ENCODE measurements at regions not wholly inside any gene's neighbourhood (a gene's known extent, or its start where the extent isn't known, plus 50 kb on each side); places are given as distances from the start of the nearest gene placed in this dataset.
"Not testable (repeated sequence)": the region's sequence is repeated elsewhere in the genome, so short reads cannot be mapped to it uniquely, and the experiment has no call there.

DNA sequence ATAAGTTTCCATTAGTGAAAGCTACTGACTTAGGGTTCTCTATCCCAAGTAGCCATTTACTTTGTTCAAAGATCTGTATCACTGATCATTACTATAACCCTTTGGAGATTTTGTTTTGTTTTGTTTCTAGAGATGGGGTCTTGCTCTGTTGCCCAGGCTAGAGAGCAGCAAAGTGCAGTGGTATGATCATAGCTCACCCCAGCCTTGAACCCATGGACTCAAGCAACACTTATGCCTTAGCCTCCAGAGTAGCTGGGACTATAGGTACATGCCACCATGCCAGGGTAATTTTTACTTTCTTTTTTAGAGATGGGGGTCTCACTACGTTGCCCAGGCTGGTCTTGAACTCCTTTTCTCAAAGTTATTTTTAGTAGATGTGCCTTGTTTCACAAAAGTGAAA is 154.7 kb downstream of the KCNJ2 start:
- no peak for DNase-seq

- no peak for DNase-seq
These were observed 157.9 kb downstream of the KCNJ2 start for GRCh38 chr17:70327279-70327678.

- no peak for DNase-seq
These were observed 158.4 kb downstream of the KCNJ2 start for GRCh38 chr17:70327723-70328122.

DNA sequence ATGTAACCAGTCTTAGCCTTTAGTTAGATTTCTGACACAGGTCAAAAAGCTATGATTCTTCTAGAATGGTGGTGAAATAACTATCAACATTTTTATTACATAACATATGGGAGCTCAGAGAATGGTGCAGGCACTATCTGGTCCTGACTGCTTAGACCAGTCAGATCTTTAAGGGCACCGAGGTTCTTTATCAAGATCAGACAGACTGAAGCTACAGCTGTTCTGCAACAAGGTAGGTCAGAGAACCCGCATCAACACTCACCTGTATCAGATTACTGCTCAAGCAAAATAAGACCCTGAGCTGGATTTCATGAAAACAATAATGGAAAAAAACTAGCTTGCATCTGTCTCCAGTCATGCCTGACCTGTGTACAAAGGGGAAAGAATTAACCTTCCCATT is 160.4 kb downstream of the KCNJ2 start:
- DNase-seq, result no peak

- DNase-seq, result not testable (repeated sequence)
These were observed 161.7 kb downstream of the KCNJ2 start for GRCh38 chr17:70331066-70331465.

- no peak for DNase-seq
These were observed 163.3 kb downstream of the KCNJ2 start for GRCh38 chr17:70332356-70333210.

GRCh38 chr17:70336411-70336810 is 167.1 kb downstream of the KCNJ2 start:
- DNase-seq, result no peak

DNA sequence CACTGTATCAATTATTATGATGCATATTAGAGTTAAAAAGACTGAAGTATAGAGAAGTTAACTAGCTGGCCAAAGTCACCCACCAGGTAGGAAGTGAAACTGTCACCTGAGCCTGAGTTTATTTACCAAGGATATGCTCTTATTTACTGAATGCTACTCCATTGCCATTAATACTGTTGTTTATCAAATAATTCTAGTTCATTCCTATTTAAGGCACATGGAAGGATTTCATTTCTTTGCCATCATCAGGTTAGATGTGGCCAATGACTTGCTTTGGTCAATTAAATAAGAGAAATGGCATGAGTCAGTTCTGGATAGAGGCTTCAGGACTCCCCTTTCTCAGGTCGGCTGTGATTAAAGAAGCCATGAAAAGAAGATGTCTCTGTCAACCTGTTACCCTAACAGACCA is 169.6 kb downstream of the KCNJ2 start:
- no peak for DNase-seq

DNA sequence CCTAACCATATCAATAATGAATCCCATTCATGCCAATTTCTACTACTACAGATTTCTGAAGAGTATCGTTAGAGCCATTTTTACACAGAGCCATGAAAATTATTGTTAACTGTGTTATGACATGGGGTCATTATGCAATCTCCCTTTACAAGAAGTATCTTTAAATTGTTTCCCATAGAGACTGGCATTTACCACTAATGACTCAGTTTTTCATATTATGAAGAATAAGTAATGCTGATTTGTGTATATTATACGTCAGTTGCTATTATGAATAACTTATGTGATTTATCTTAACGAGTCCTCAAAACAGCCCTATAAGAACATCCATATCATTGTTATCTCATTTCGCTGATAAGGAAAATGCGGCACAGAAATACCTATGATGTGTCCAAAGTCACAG is 173.8 kb downstream of the KCNJ2 start:
- DNase-seq, result no peak

GRCh38 chr17:70344386-70345060 is 175.2 kb downstream of the KCNJ2 start:
- DNase-seq, result peak in 1 of 5 donors; percentile 1

GRCh38 chr17:70345061-70345460 is 175.7 kb downstream of the KCNJ2 start:
- no peak for DNase-seq

DNA sequence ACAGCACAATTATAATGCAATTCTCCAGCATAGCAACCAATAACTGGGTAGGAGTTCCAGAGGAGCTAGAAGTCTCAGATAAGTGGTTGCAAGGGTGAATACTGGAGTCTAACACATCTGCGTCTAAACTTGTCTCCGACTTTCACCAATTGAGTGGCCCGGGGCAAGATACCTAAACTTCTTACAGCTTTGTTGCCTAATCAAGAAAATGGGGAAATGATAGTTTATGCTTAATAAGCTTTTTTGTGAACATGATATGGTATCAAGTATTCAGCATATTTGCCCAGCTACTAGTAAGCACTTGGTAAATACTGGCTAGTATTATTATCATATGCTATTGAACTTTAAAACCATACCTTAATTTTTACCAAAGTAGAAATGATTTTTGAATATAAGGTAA is 183.5 kb downstream of the KCNJ2 start:
- no peak for DNase-seq

DNA sequence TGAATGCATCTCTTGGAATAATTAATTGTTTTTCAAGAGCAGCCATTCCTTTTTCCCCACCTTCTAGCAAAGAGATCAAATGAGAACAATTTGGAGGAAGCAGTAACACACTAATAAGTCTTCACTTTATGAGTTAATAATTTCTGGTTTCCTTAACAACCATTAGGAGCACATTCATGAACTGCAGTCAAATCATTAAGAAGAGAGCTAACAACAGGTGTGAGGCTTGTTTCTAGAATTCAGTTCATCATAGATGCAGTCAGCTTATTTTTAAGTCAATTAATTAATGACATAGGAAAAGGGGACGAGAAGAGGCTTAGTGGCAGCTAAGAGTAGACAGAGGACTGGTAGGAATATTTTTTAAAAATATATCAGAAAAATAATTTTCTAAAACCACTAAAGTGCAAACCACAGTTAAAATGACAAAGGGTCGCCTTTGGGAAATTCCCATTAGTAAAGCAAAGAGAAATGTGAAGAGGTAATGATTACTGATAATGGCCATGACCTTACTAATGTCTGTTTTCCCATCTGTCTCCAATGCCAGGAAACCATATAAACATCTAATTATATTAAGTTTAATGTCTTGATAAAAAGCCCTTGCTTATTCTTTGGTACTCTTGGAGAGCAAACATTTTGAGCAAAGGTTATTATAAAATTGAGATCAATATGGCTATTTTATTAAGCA is 184.2 kb downstream of the KCNJ2 start:
- no peak for DNase-seq

GRCh38 chr17:70355185-70355584 is 185.9 kb downstream of the KCNJ2 start:
- no peak for DNase-seq

DNA sequence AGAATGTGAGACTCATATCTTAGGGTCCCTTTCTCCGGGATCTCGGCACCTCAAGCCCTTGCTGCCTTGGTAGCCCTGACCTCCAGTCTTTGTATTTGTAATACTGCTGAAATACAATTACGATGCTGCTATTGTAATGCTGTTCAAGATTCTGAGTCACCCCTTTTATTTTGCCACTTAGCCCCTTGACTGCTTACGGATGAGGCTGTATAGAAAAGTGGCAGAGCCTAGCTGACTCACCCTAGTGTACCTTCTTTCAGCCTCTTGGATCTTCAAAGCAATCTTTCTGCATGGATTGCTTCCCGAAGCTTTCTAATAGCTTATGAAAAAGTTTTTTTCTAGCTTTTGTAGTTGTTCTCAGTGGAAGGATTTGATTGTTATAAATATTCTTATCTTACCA is 187.9 kb downstream of the KCNJ2 start:
- DNase-seq, result no peak

DNA sequence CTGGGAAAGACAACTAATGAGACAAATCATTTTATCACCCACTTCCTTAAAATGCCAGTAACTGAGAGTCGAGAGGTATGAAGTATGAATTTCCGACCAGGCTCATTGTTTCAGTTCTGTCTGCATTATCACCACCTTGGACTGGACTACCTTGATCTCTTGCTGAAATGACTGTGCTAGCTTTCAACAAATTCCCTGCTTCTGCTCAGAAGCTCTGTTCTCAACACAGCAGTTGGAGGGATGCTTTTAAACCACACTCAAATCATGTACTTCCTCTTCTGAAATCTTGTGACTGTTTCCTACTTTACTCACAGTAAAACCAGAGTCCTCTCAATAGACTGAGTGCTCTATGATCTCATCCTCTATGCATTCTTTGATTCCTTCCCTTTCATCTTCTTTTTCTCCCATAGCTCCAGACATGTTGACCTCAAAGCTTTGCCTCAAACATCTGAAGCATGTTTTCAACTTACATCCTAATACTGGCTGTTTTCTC is 195.8 kb downstream of the KCNJ2 start:
- DNase-seq, result no peak

- no peak for DNase-seq
These were observed 197.1 kb downstream of the KCNJ2 start for GRCh38 chr17:70366386-70366785.

DNA sequence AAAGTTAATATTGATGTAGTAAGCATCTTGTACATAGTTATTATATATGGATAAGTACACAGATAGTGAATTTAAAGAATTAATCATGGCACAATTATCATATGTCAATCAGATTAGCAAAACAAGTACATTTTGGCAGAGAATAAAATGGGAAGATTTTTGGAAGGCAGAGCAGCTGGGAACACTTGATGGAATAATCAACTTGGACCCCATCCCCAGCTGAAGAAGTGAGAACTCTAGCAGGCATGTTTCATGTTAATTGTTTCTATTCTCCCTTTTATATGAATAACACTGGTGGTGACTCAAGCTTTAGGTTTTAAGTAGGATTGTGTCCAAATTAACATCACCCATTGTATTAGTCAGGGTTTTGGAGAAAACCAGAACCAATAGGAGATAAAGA is 198.7 kb downstream of the KCNJ2 start:
- DNase-seq, result no peak

DNA sequence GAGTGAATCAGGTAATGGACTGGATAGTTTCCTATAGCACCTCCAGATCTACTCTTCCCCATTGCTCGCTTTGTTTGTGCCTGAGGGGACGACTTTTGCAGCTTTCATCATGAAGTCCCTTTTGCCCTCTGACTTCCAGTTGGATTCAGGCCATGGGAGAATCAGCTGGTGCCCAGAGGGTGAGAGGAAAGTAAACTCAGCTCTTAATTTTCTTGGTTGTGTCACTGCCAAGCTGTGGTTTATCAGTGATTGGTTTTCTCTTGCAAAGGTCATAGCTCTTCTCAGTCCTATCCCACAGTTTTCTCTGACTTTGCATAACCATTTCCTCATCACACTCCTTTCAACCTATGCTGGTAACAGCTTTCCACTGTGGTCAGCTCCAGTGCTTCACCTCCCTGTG is 200.1 kb downstream of the KCNJ2 start:
- DNase-seq, result no peak

- DNase-seq, result no peak
These were observed 201.5 kb downstream of the KCNJ2 start for GRCh38 chr17:70370816-70371215.

DNA sequence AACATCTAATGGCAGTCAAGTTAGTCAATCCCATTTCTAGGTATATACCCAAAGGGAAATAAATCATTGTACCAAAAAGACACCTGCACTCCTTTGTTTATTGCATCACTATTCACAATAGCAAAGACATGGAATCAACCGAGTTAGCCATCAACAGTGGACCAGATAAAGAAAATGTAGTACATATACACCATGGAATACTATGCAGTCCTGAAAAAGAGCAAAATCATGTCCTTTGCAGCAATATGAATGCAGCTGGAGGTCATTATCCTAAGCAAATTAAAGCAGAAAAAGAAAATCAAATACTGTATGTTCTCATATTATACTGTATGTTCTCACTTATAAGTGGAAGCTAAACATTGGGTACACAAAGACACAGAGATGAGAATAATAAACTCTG is 204.0 kb downstream of the KCNJ2 start:
- no peak for DNase-seq

- no peak for DNase-seq
These were observed 205.2 kb downstream of the KCNJ2 start for GRCh38 chr17:70374496-70374895.

DNA sequence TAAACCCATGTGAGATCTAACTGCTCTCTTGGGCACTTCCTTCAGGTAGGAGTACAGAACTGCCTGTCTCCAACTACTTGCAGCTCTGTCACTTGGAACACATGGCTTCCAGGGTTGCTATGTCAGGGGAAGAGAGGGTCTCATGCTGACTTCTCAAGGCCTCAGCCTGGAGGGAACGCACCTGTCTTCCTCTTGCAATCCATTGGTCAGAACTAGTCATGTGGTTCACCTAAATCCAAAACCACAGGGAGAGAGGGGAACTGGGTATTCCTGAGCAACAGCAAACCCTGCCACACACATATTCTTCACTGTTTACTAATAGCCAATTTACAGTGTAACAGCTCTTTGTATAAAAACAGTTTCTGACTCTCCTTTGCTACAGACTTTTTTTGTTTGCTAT is 206.1 kb downstream of the KCNJ2 start:
- DNase-seq, result no peak

All from T-helper 1 cell (primary cell).